ENCODE measurements at regions not wholly inside any gene's neighbourhood (a gene's known extent, or its start where the extent isn't known, plus 50 kb on each side); places are given as distances from the start of the nearest gene placed in this dataset.
"Not testable (repeated sequence)": the region's sequence is repeated elsewhere in the genome, so short reads cannot be mapped to it uniquely, and the experiment has no call there.

- DNase-seq: no peak
Measured at GRCh38 chr2:133624551-133624950, 56.3 kb upstream of the NCKAP5 start.

GRCh38 chr2:133627741-133628140 lies 59.5 kb upstream of the NCKAP5 start:
- DNase-seq: no peak

- no peak for DNase-seq
Measured at GRCh38 chr2:133633309-133633708, 65.0 kb upstream of the NCKAP5 start.

- no peak for DNase-seq
Measured at GRCh38 chr2:133633881-133634409, 65.7 kb upstream of the NCKAP5 start.

GRCh38 chr2:133635131-133635530 lies 66.9 kb upstream of the NCKAP5 start:
- DNase-seq: no peak

- DNase-seq: no peak
Measured at GRCh38 chr2:133636287-133636686, 68.0 kb upstream of the NCKAP5 start.

- no peak for DNase-seq
Measured at GRCh38 chr2:133640103-133640502, 71.8 kb upstream of the NCKAP5 start.

- peak; percentile 97 for DNase-seq
Measured at GRCh38 chr2:133641497-133641896, 73.2 kb upstream of the NCKAP5 start.

GRCh38 chr2:133641942-133642725 lies 73.9 kb upstream of the NCKAP5 start:
- DNase-seq: no peak

- no peak for DNase-seq
Measured at GRCh38 chr2:133642791-133643191, 74.5 kb upstream of the NCKAP5 start.

GRCh38 chr2:133643863-133644262 lies 75.6 kb upstream of the NCKAP5 start:
- no peak for DNase-seq

GRCh38 chr2:133644846-133645245 lies 76.6 kb upstream of the NCKAP5 start:
- no peak for DNase-seq

- DNase-seq: not testable (repeated sequence)
Measured at GRCh38 chr2:133647386-133647785, 79.1 kb upstream of the NCKAP5 start.

- DNase-seq: no peak
Measured at GRCh38 chr2:133651861-133652260, 83.6 kb upstream of the NCKAP5 start.

GRCh38 chr2:133652398-133652797 lies 84.1 kb upstream of the NCKAP5 start:
- no peak for DNase-seq

GRCh38 chr2:133653056-133653455 lies 84.8 kb upstream of the NCKAP5 start:
- DNase-seq: no peak

- no peak for DNase-seq
Measured at GRCh38 chr2:133654949-133655348, 86.7 kb upstream of the NCKAP5 start.

- DNase-seq: no peak
Measured at GRCh38 chr2:133655610-133656009, 87.3 kb upstream of the NCKAP5 start.

GRCh38 chr2:133657591-133657990 lies 89.3 kb upstream of the NCKAP5 start:
- peak; percentile 70 for DNase-seq

GRCh38 chr2:133658020-133658903 lies 90.0 kb upstream of the NCKAP5 start:
- DNase-seq: peak; percentile 63

- DNase-seq: no peak
Measured at GRCh38 chr2:133660510-133660909, 92.2 kb upstream of the NCKAP5 start.

- DNase-seq: no peak
Measured at GRCh38 chr2:133661392-133661791, 93.1 kb upstream of the NCKAP5 start.

- DNase-seq: no peak
Measured at GRCh38 chr2:133666621-133667020, 98.4 kb upstream of the NCKAP5 start.

- no peak for DNase-seq
Measured at GRCh38 chr2:133667085-133667484, 98.8 kb upstream of the NCKAP5 start.

Measured in islet precursor cell (in vitro differentiated cells).